Lower leg skin (tissue), 4 donors: ENCODE measurements at regions not wholly inside any gene's neighbourhood (a gene's known extent, or its start where the extent isn't known, plus 50 kb on each side); places are given as distances from the start of the nearest gene placed in this dataset.

ENCODE experiments used
- DNase-seq, 2 donors: peaks; one replicate each; pipeline ENCODE4 v3.0.0-alpha.2; 2019; ENCODE audit warnings: low spot score in 2 of 2
- H3K4me3 ChIP-seq: fragments of 200-600 bp; sonication (generic); 2 replicates; pipeline ENCODE4 v1.5.1; 2017; ENCODE audit warnings: mild to moderate bottlenecking, low read depth; ENCODE audit not compliant: poor library complexity, severe bottlenecking
- POLR2A ChIP-seq, 2 donors: fragments of 450-650 bp; IDR thresholded peaks; one replicate each; pipeline ENCODE4 v1.6.1; 2016 to 2017; ENCODE audit warnings: antibody characterized with exemption in 2 of 2, mild to moderate bottlenecking in 1 of 2, moderate library complexity in 1 of 2
- WGBS, 2 donors: methylation state at CpG; one replicate each; pipeline ENCODE4 v1.1.5; 2018; 5-methylcytosine and 5-hydroxymethylcytosine counted together
- intact Hi-C: fragments of 100-400 bp; cut with DNase I; formaldehyde crosslinking; loops from one replicate; pipeline ENCODE4 v1.15.0; 2023; ENCODE audit warnings: low total_unique reads
- TF ChIP-seq, protein P1 (sequence below), 3 donors: fragments of 450-650 bp; IDR thresholded peaks; one replicate each; pipeline ENCODE4 v1.5.1; 2016; ENCODE audit warnings: antibody characterized with exemption in 3 of 3, mild to moderate bottlenecking in 3 of 3, moderate library complexity in 2 of 3

DNA sequence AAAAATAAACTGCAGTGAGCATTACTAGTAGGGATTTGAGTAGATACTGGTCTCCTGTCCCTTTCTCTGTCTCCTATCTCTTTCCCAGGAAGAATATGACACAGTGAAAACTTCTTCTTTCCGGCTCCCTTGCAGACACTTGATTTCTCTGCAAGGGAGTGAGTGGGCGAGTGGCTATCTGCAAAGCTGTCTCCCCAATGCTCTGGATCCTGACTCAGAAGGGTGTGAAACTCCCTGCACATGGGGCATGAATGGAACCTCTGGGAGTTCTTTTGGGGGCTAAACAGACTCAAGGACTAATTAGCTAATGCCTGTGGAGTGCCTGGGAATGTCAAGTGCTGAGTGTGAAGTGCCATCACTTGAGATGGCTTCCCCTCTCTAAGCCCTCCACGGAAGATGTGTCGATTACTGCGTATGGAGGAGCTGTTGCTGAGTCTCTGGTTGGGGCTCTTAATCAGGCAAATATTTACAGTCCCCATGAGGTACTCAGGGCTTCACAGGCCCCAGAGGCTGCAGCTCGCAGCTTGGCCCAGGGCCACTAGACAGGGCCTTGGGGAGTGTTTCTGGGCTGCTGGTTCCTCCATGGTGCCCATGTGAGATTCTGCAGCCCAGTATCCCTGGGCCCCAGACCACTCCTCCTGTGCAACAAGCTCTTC lies 139.8 kb downstream of the RPS24 start:
- H3K4me3 ChIP-seq = no peak overlapping the region
- 78 to 93% methylated on average over 6 of the region's 6 CpGs for WGBS, 2 donors
- no peak for TF ChIP-seq POLR2A (IDR thresholded peaks at IDR 0.05)
- TF ChIP-seq, protein P1, sequence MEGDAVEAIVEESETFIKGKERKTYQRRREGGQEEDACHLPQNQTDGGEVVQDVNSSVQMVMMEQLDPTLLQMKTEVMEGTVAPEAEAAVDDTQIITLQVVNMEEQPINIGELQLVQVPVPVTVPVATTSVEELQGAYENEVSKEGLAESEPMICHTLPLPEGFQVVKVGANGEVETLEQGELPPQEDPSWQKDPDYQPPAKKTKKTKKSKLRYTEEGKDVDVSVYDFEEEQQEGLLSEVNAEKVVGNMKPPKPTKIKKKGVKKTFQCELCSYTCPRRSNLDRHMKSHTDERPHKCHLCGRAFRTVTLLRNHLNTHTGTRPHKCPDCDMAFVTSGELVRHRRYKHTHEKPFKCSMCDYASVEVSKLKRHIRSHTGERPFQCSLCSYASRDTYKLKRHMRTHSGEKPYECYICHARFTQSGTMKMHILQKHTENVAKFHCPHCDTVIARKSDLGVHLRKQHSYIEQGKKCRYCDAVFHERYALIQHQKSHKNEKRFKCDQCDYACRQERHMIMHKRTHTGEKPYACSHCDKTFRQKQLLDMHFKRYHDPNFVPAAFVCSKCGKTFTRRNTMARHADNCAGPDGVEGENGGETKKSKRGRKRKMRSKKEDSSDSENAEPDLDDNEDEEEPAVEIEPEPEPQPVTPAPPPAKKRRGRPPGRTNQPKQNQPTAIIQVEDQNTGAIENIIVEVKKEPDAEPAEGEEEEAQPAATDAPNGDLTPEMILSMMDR (IDR thresholded peaks at IDR 0.05) = no peak
- intact Hi-C loops = no loop called here
- no peak for DNase-seq

DNA sequence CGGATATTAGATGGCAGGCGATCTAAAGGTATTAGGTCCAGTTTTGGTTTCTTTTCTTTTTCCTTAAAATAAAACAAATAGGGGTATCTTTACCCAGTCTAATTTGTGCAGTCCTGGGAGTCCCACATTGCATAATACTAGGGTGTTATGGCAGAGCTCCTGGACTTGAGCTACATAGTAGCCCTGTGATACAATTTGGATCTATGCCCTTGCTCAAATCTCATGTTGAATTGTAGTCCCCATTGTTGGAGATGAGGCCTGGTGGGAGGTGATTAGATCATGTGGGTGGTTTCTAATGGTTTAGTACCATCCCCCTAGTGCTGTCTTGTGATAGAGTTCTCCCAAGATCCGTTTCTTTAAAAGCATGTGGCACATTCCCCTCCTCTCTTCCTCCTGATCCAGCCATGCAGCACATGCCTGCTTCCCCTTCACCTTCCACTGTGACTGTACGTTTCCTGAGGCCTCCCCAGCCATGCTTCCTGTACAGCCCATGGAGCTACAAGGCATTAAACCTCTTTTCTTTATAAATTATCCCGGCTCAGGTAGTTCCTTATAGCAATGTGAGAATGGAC lies 141.9 kb downstream of the RPS24 start:
- intact Hi-C loops = no loop called here

GRCh38 chr10:78176320-78177317 lies 143.0 kb downstream of the RPS24 start:
- intact Hi-C loops = no loop called here

More for the DNA sequence above, 141.9 kb downstream of the RPS24 start:
- no peak for TF ChIP-seq POLR2A (IDR thresholded peaks at IDR 0.05)
- TF ChIP-seq, protein P1 (IDR thresholded peaks at IDR 0.05) = no peak
- 64 to 66% methylated on average over 5 of the region's 5 CpGs for WGBS, 2 donors
- H3K4me3 ChIP-seq = no peak overlapping the region
- DNase-seq = no peak

DNA sequence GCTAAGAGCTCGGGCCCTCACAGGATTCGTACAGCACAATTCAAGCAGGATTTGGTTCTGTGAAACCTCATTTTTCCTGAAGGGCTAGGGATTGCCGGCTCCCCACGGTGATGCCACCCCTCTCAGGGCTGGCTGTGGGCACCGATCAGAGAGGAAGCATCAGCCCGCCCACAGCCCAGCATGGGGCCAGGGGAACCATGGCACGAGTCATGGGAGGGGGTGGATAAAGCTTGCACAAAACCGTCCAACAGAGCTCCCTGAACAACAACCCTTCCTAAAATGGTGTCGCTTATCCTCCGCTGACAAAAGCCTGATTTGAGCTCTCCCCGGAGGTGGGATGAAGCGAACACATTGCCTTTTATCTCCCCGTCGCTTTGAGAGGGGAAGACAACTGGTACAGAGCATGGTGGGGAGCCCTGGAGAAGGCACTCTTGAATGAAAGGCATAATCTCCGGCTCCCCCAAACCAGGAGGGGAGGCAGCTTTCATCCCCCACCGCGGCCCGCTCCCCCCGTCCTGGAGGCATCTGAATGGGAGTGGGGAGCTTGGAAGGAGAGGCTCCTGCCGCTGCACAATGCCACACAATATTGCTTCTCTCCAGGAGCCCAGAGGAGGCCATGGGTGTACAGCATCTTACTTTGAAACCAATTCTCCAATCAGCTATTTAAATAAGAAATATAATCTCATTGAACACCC lies 144.0 kb downstream of the RPS24 start:
- TF ChIP-seq, protein P1 (IDR thresholded peaks at IDR 0.05) = no peak
- TF ChIP-seq POLR2A (IDR thresholded peaks at IDR 0.05) = no peak
- no peak for DNase-seq
- H3K4me3 ChIP-seq = no peak overlapping the region
- 70 to 72% methylated on average over 20 of the region's 20 CpGs for WGBS, 2 donors
- intact Hi-C loops = no loop called here

More at GRCh38 chr10:78176320-78177317, 143.0 kb downstream of the RPS24 start:
- TF ChIP-seq, protein P1 (IDR thresholded peaks at IDR 0.05) = no peak
- no peak for TF ChIP-seq POLR2A (IDR thresholded peaks at IDR 0.05)
- 90 to 91% methylated on average over 21 to 24 of the region's 24 CpGs for WGBS, 2 donors
- no peak for DNase-seq
- no peak overlapping the region for H3K4me3 ChIP-seq

- no peak overlapping the region for H3K4me3 ChIP-seq
- 69 to 75% methylated on average over 8 of the region's 8 CpGs for WGBS, 2 donors
- no peak for DNase-seq
- TF ChIP-seq POLR2A (IDR thresholded peaks at IDR 0.05) = no peak
- TF ChIP-seq, protein P1 (IDR thresholded peaks at IDR 0.05) = no peak
- intact Hi-C loops = no loop called here
Observed at GRCh38 chr10:78178397-78178796, 144.7 kb downstream of the RPS24 start.
